Epithelial cell of prostate (primary cell): ENCODE measurements at regions not wholly inside any gene's neighbourhood (a gene's known extent, or its start where the extent isn't known, plus 50 kb on each side); places are given as distances from the start of the nearest gene placed in this dataset.

Experiments
- DNase-seq: peaks from one replicate; pipeline ENCODE4 v3.0.0-alpha.2; 2011; ENCODE audit warnings: low read depth, low spot score
- H3K27ac ChIP-seq: fragments of 450-650 bp; 2 replicates; pipeline ENCODE4 v1.5.1; 2017; ENCODE audit warnings: mild to moderate bottlenecking

DNA sequence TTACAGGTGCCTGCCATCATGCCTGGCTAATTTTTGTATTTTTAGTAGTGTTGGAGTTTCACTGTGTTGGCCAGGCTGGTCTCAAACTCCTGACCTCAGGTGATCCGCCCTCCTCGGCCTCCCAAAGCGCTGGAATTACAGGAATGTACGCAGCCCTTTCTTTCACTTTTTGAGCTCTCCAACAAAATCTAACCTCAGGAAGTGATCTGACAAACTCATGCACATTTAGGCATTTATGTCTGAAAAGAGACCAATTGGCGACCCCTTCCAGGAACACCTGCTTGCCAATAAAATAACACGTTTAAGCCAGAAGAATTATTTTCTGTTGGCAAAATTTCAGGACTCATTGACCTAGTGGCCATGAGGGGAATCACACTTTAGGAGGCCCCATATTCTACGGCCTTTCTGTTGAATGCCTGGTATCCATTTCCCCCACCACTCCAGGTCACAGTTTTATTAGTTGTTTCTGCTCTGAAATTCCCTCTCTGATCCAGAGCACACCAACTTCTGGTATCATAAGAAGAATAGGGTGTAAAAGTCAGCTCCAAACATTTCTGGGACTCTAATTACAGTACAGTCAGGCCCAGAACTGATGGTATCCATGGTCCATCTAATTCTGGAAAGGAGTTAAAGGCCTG lies 65.8 kb upstream of the FRMD4A start:
- DNase-seq: no peak
- peak overlapping the region; percentile 12 for H3K27ac ChIP-seq

DNA sequence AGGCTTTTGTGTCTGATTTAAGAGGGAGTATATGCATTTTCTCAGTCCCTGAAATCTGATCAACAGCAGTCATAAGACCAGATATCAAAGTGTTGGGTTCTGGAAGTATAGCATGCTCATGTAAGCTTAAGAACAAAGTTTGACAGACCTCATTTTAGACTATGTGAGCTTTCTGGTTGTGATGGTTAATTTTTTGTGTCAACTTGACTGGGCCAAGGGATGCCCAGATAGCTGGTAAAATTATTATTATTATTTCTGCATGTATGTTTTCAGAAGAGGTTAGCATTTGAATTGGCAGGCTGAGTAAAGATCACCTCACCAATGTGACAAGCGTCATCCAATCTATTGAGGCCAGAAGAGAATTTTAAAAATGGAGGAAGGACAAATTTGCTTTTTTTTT lies 63.5 kb upstream of the FRMD4A start:
- no peak for DNase-seq
- no peak overlapping the region for H3K27ac ChIP-seq

DNA sequence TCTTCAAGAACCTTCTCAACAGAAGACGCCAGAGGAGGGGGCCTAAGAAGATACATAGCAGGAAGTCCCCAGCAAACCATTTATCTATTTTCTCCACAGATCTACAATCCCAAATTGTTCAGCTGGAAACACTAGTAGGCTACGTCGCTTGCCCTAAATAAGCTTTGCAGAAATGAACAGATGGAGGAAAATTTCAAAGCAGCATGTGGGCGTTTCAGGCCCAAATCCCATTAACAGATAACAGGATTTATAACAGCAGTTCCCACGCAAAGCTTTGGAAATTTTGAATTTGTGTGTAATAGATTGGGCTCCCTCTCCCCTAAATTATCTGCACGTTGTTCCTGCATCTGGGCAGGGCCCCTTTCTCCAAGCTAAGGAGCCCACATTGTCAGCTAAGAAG lies 60.6 kb upstream of the FRMD4A start:
- DNase-seq: no peak
- no peak overlapping the region for H3K27ac ChIP-seq

DNA sequence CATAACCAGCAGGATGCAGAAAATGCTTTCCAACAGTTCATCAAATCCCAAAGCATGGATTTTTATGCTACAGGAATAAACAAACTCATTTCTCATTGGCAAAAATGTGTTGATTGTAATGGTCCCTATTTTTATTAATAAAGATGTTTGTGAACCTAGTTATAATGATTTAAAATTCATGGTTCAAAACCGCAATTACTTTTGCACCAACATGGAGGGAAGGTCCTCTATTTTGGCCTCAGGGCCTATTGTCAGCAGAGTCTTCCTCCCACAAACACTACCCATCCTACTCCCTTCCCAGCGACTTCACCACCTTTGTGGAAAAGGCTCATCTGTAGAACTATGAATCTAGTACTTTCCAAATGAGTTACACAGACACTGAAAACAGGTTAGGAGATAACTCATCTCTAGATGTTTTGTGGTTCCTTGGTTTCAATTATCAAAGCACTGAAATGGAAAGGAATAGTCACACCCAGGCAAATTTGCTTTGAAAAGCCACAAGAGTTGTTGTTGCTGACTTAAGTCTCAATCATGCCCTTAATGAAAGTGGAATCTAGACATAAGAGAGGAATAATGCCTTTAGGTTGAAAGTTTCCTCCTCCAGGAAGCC lies 59.4 kb upstream of the FRMD4A start:
- H3K27ac ChIP-seq: no peak overlapping the region
- DNase-seq: no peak

DNA sequence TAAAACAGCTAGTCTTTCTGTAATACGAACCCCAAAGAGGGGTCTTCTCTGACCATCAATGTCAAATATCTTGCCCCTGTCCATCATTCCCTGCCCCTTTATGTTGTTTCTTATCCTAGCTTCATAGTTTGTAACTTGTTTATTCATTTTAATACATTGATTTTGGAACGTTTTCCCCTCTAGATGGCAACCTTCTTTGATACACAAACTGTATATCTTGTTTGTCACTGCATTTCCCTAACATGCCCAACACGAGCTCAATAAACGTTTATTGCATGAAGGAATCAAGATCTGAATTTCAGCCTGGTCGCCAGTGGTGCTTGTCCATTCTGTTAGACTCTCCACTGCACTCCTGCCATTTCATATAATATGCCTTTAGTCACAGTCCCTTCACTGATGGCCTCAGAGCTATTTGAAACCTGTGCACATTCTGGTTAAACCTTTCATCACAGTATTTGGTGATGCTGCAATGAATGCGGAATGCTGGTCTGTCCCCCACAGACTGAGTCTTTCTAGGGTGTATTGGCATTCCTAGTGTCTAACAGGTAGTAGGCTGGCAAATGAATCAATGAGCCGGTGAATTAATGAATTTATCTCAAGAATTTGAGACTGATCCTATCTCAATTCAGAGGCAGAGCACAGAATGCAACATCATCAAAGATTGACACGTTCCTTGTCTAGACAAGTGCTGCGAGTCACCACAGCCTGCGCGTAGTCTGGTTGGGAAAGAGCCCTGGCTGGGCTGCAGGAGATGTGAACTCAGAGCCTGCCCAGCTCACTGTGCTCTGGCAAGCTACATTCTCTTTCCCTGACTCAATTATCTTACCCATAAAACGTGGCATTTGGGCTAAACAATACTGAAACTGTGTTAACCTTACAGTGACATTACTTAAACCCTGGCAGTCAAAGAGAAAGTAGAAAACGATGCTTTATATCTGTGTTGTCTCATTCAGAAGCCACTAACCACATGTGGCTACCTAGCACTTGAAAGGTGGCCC lies 55.2 kb upstream of the FRMD4A start:
- peak; percentile 94 for DNase-seq
- H3K27ac ChIP-seq: peak overlapping the region; percentile 37

DNA sequence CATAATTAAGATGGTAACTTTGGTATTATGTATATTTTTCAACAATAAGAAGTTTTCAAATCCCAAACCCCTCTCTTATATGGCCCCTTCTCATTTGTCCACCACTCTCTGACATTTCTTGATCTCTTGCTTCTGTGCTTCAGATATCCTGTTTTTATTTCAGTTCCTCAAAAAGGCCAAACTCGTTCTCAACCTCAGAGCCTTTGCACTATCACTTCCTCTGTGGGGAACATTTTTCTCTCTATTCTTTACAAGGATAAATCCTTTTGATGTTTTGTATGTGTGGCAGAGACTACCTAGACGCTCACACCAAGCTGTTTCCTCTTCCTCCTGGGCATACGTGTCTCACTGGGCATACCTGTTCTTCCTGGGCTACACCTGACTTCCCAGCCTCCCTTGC lies 54.2 kb upstream of the FRMD4A start:
- no peak overlapping the region for H3K27ac ChIP-seq
- DNase-seq: peak; percentile 8

DNA sequence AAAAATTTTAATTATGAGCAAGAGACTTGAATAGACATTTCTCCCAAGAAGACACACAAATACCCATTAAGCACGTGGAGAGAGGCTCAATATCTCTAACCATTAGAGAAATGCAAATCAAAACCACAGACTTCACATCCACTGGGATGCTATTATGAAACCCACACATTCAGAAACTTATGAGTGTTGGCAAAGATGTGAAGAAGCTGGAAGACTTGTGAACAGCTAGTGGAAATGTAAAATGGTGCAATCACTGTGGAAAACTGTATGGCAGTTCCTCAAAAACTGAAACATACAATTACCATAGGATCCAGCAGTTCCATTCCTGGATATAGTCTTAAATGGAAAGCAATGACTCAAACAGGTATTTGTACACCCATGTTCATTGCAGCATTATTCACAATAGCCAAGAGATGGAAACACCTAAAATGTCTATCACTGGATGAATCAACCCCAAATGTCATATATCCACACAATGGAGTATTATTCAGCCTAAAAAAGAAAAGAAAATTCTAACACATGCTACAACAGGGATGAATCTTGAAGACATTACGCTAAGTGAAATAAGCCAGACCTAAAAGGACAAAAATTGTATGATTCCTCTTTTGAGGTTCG lies 53.5 kb upstream of the FRMD4A start:
- peak; percentile 33 for DNase-seq
- no peak overlapping the region for H3K27ac ChIP-seq

DNA sequence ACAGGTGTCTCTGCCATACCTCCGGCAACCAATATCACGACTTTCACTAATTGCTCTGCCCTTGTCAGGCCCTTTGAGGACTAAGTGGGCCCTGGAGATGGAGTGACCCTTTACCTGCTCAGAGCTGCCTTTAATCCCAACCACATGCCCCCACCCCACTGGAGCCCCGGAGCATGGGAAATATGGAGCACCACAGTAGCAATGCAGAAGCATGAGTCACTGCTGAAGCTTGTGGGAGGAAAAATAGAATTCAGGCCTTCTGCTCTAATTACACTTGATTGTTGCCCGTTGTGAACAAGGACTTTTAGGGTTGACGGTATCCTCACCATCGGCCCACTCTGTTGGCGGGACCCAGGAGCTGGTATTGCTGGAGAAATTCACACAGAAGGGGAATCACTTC lies 52.5 kb upstream of the FRMD4A start:
- no peak for DNase-seq
- H3K27ac ChIP-seq: no peak overlapping the region

DNA sequence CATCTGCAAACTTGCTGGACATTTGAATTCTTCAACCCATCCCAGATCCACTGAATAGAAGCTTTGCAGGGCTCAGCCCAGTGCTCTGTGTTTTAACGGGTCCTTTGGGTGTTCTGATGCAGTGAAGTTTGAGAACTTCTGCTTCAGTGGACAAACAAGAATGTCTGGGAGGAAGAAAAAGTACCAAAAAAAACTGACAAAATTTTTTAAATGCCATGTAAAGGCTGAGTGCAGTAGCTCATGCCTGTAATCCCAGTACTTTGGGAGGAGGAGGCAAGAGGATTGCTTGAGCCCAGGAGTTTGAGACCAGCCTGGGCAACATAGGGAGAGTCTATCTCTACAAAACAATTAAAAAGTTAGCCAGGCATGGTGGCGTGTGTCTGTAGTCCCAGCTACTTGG lies 51.8 kb upstream of the FRMD4A start:
- no peak for DNase-seq
- no peak overlapping the region for H3K27ac ChIP-seq

DNA sequence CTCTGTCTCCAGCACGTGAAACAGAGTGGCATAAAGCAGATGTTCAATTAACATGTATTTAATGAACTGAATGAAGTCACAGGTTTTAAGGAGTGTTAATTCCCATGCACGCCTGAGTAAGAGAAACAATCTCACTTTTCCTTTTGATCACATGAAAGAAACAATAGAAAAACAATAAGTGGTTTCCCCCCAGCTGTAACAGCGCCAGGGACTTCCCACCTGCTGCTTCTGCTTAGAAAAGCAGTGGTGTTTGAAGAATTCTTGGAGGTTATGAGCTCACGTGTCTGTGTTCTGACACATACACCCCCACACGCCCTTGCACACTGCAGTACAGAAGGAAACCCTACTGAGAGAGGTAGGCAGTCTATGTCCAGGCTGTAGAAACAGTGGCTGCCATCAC lies 51.3 kb upstream of the FRMD4A start:
- DNase-seq: no peak

DNA sequence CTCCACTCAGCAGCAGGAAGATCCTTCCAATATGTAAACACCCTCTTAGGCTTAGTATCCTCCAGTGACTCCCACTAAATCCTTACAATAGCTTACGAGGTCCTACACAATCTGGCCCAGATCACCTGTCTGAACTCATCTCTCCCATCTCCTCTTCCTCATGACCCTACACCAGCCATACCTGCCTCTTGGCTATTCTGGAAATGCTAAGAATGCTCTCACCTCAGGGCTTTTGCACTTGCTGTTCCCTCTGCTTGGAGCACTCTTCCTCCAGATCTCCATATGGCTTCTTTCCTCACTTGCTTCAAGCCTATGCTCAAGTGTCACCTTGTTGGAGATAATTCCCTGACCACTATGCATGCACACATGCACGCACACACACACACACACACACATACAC lies 50.8 kb upstream of the FRMD4A start:
- no peak for DNase-seq

More for the DNA sequence above, 51.3 kb upstream of the FRMD4A start:
- H3K27ac ChIP-seq: no peak overlapping the region

DNA sequence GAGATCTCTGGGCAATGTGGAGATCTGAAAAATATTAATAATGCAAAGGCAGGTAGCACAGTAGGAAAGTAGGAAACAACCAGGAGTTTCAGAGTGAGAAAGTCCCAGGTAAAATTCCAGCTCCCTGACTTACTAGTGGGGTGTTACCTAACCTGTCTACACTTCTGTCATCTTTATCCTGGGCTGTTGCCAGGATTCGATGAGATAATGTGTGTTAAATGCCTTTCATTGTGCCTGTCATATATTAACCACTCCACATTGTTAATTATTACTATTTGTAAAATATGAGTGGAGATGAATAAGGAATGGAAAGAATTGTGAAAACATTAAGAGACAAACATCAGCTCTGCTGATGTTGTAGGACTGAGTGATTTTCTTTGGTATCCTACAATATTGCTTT lies 50.0 kb upstream of the FRMD4A start:
- H3K27ac ChIP-seq: no peak overlapping the region
- no peak for DNase-seq

More for the DNA sequence above, 50.8 kb upstream of the FRMD4A start:
- no peak overlapping the region for H3K27ac ChIP-seq
